Stimulated activated CD4-positive, alpha-beta T cell treated with anti-CD3 and anti-CD28 coated beads, Interleukin-2, amount 100 ng/mL, for 4 hours (primary cell): ENCODE measurements at regions not wholly inside any gene's neighbourhood (a gene's known extent, or its start where the extent isn't known, plus 50 kb on each side); places are given as distances from the start of the nearest gene placed in this dataset.

Experiments used
- DNase-seq: peaks from one replicate; pipeline ENCODE4 v3.0.0-alpha.2; 2020; ENCODE audit warnings: low read depth

DNA sequence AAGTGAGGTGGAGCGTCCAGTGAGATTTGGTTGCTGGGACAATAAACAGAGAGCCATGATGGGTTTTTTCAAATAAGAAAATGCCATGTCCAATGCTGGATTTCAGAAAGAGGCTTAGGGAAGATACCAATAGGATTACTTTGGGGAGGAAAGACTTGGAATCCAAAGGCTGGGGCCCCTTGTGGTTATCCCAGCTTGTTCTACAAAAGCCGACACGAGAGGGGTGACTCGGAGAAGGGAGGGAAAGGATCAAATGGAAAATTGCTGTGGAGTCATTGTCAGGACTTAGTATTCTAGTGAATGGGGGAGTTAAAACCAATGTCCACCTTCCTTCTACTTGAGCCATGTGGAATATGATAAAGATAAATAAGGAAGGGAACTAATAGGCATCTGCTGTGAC lies 305.5 kb downstream of the SOX9 start:
- DNase-seq: no peak

DNA sequence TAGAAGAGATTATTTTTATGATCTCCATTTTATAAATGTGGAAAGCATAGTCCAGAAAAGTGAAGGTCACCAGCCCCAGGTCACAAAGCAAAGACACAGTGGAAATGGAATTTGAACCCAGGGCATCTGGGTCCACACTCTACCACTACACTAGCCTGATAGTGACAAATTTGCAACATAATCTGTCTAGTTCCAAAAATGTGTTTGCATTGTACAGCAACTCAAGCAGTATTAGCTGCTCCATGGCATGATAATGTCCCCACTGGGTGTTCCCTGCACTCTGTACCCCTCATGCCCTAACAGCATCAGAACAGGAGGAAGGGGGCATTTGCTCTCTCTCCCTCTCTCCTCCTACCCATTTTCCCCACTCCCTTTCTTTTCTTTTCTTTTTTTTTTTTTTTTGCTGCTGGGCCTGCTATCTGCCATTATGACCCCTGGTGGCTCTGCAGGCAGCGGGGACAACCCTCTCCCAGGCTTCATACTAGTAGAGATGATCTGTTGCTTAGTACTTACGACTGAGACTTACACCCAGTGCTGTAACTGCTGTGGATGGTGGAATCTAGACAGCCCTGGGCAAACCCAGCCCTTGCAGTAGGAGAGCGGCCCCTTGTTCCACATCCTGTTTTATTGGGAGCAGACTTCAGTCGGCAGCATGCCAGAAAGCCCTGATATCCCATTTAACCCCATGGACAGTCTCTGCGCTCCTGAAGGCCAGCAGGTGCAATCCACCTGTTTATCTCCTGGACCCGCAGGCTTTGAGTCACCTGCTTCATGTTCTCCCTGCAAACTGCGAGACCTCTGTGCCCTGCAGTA lies 306.3 kb downstream of the SOX9 start:
- no peak for DNase-seq

GRCh38 chr17:72427761-72428109 lies 306.9 kb downstream of the SOX9 start:
- DNase-seq: no peak

DNA sequence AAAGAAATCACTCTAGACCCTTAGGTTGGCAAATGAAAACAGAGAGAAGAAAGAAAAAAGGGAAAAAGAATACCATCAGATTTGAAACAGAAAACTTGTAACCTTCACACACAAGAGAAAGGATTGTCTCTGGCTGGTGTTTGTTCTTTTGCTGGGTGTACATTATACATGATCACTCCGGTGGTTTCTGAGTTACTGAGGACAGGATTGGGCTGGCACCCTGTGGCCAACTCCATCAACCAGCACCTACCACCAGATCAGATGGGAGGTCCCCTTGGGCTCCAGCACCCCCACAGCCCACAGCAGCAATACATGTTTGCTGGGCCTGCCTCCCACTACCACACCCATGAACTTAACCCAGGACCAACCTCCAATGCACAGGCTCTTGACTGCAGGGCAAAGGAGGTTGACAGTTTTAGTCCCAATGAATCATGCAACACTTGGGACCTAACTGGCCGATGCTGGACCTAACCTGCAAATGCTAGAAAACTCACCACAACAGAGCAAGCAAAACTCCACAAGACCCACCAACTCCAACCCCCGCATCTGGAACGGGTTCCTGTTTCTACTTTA lies 308.3 kb downstream of the SOX9 start:
- DNase-seq: no peak

- DNase-seq: no peak
Observed at GRCh38 chr17:72430611-72431432, 310.0 kb downstream of the SOX9 start.

DNA sequence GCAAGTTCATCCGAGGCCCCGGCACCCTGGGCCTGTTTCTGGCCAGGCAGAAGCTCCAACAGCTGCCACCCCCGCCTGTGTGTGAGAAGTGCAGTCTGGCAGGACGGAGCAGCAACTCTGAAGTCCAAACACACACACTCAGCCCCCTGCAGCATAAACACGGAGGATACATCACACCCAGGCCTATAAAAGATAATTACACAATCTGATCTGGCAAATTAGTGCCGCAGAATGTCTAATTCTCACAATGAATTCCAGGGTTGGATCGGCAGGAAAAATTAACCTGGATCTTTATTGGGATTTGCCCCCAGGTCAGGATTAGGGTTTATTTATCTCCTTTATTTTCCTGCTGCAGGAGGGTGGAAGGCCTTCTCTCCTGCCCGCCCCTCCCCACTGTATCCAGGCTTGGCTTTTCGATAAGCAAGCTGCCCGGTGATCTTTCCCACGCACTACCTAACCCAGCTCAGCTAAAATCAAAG lies 311.4 kb downstream of the SOX9 start:
- DNase-seq: no peak

DNA sequence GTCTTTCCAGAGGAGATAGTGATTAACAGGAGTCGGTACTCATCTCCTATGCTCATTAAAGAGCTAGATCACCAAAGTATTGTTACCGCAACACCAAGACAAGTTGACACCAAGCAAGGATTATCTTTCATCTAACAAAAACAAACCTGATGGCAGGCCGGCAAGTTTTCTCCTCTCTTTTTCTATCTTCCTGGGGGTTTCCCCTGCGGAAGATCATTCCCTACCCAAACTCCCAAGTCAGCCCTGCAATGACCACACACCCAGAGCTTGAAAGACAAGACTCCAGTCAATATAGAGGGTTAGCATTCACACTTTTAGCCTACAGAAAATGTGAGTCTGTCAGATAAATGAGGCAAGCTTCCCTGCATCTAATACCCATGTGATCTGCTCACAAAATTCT lies 312.1 kb downstream of the SOX9 start:
- DNase-seq: no peak

DNA sequence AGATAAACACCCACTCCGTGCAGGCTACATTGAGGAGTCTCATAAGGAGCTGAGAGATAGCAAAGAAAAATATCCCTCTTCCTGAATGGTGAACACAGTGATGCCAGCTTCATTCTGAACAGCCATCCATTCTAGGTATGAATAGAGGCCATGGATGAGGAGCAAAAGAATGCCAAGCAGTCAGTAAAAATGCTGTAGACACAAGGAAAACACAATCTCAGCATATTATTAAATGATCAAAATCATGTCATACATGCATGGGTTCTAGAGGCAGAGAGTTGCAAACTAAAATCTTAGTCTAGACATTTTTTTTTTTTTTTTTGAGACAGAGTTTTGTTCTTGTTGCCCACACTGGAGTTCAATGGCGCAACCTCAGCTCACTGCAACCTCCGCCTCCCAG lies 313.0 kb downstream of the SOX9 start:
- no peak for DNase-seq

DNA sequence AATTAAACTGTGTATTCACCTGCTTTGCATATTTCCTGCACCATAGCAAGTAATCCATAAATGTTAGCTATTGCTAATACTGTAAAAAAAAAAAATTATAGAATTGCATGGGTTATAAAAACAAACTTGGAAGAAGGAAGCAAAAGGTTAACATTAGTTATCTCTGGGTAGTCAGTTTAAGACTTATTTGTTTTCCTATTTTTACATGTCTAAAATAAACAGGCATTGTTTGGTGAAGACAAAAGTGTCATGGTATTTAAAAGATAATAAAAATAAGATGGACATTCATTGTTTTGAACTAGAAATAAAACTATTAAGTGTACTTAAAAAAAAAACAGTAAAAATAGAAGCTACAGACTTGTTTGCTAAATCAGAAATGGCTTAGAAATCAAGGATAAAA lies 313.8 kb downstream of the SOX9 start:
- no peak for DNase-seq

GRCh38 chr17:72434991-72435618 lies 314.3 kb downstream of the SOX9 start:
- DNase-seq: no peak

- no peak for DNase-seq
Observed at GRCh38 chr17:72438783-72439182, 318.0 kb downstream of the SOX9 start.

- no peak for DNase-seq
Observed at GRCh38 chr17:72439893-72440502, 319.2 kb downstream of the SOX9 start.

GRCh38 chr17:72440961-72441360 lies 320.1 kb downstream of the SOX9 start:
- no peak for DNase-seq

DNA sequence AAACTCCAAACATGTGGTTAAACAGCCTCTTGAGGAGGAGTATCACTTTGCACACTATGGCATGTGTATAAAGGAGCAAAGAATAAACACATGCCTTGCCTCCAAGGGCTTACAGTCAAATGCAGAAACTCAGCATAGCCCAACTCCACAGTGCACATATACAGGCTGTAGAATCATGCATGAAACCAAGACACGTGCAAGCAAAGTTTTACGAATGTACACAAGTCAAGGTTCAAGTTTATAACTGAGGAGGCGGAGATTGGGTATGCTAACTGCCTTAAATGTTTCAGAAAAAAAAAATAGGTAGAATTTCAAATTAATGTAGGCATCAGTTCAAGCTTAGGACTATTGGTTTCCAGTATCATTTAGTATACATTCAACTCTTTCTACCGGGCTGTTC lies 321.1 kb downstream of the SOX9 start:
- no peak for DNase-seq

GRCh38 chr17:72444517-72445054 lies 323.8 kb downstream of the SOX9 start:
- no peak for DNase-seq

DNA sequence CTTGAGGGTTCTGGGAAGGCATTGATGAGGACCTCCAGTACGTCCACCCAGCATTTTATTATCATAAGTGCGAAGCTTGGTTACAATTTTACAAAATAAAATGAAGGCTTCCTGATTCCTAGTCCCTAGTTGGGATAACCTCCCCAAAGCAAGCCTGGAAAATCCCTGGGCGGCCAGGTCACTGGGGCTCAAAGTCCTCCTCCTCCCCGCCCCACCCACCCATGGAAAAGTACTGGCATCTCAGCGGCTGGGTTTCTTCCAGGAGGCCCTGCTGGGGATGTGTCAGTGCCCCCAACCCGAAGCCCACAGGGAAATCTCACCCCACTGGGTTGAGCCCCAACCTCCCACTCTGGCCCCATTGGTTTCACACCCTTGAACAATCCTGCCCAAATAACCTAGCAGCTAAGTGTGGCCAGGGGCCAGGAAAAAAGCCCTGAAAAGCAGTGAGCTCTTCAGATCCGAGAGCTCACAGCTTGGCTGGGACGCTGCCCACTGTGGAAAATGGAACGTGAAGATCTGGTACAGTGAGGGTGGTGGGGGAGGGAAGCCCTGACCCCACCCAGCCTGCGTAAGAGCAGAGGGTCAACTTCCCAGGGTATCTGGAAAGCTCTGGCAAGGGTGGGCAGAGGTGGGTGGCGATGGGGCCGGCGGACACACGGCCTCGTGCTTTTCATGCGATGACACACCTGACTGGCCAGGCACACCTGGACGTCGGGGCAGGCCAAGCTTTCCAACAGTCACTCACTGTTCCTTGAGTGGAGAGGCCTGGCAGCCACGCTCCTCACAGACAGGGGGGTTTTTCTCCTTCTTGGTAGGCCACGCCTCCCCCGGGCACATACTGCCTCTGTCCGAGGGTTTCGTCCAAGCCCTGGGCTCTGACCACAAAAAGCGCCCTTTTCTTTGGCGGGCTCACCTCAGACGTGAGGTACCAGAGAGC lies 324.5 kb downstream of the SOX9 start:
- no peak for DNase-seq

DNA sequence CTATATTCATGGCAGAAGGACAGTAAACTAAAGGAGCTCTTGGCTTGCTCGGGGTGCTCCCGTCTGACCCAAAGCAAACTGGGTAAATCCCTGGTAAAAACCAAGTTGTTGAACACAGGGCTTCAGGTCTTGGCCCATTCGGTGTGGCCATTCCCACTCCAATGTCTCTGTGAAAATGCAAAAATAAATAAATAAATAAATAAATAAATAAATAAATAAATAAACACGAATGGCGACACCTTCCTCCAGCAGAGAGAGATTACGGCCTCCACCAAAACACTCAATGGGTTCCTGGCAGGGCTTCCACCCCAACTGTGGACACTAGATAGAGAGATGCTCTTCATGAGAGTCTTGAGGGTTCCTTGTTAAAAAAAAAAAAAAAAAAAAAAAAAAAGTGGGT lies 325.3 kb downstream of the SOX9 start:
- DNase-seq: no peak

- DNase-seq: no peak
Observed at GRCh38 chr17:72446525-72447250, 325.9 kb downstream of the SOX9 start.

DNA sequence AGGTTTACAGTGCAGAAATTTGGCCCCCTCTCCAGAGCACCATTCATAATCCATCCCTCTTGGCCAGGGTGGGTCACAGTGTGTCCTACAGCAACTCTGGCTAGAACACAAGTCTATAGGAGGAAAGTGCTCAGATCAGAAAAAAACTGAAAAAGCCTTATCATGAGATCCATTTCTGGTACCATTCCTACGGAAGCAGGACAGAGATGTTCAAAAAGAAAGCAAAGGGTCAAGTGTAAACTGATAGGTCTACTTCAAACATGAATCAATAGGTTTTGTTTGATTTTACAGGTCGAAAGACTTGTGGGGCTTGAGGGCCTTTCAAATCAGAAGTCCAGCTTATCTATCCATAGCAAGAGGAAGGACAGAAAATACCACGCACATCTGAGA lies 326.4 kb downstream of the SOX9 start:
- DNase-seq: no peak

DNA sequence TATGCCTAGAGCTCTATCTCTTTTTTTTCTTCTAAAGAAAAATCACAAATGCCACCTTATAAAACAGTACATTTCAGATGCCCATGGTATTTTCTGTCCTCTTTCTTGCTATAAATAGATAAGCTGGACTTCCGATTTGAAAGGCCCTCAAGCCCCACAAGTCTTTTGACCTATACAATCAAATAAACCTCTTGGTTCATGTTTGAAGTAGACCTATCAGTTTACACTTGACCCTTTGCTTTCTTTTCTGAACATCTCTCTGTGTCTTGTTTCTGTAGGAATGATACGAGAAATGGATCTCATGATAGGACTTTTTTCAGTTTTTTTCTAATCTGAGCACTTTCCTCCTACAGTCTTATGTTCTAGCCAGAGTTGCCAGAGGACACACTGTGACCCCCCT lies 327.2 kb downstream of the SOX9 start:
- no peak for DNase-seq
